ENCODE measurements at regions not wholly inside any gene's neighbourhood (a gene's known extent, or its start where the extent isn't known, plus 50 kb on each side); places are given as distances from the start of the nearest gene placed in this dataset.

DNA sequence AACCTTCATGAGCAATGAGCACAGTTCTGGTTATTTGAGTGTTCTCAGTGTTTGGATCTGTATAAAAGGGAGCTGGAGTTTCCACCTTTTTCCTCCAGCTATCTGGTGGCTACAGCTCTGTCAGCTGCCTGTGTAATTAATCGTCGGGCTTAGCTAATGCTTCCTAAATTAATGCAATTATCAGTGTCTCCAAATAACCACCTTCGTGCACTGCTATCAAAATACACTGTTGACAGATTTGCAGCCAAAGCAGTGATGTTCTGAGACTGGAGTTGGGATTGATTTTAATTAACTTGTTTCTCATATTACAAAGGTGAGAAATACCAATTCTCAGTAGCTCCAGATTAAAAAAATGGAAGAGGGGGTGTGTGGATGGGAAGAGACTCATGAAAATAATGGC, 325.8 kb downstream of the CBLN1 start:
- TF ChIP-seq, protein P1, sequence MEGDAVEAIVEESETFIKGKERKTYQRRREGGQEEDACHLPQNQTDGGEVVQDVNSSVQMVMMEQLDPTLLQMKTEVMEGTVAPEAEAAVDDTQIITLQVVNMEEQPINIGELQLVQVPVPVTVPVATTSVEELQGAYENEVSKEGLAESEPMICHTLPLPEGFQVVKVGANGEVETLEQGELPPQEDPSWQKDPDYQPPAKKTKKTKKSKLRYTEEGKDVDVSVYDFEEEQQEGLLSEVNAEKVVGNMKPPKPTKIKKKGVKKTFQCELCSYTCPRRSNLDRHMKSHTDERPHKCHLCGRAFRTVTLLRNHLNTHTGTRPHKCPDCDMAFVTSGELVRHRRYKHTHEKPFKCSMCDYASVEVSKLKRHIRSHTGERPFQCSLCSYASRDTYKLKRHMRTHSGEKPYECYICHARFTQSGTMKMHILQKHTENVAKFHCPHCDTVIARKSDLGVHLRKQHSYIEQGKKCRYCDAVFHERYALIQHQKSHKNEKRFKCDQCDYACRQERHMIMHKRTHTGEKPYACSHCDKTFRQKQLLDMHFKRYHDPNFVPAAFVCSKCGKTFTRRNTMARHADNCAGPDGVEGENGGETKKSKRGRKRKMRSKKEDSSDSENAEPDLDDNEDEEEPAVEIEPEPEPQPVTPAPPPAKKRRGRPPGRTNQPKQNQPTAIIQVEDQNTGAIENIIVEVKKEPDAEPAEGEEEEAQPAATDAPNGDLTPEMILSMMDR (IDR thresholded peaks at IDR 0.05) = no peak
- TF ChIP-seq POLR2A (IDR thresholded peaks at IDR 0.05) = no peak

All from ovary (tissue), 3 donors.